Stromal cell of bone marrow (primary cell): ENCODE measurements at regions not wholly inside any gene's neighbourhood (a gene's known extent, or its start where the extent isn't known, plus 50 kb on each side); places are given as distances from the start of the nearest gene placed in this dataset.
"Not testable (repeated sequence)": the region's sequence is repeated elsewhere in the genome, so short reads cannot be mapped to it uniquely, and the experiment has no call there.

Source experiments
- DNase-seq: peaks from one replicate; pipeline ENCODE4 v3.0.0-alpha.2; 2012; ENCODE audit warnings: low read depth

DNA sequence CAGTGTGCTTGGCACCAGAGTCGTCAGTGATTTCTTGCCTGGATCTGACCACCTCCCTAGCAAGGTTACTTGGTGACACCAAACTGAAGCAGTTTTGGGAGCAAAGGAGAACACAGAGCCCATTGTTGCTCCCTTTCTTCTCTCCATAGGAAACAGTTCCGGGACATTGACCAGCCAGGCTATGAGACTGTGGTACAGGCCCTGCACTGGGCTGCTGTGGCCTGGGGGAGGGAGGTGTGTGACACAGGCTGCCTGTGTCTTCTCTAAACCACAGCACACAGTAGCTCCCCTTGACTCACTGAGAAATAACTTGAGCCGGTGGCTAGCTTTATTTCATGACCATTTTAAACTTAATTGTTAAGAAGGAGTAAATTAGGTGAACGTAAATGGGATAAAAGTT, 214.8 kb upstream of the UBL3 start:
- no peak for DNase-seq

DNA sequence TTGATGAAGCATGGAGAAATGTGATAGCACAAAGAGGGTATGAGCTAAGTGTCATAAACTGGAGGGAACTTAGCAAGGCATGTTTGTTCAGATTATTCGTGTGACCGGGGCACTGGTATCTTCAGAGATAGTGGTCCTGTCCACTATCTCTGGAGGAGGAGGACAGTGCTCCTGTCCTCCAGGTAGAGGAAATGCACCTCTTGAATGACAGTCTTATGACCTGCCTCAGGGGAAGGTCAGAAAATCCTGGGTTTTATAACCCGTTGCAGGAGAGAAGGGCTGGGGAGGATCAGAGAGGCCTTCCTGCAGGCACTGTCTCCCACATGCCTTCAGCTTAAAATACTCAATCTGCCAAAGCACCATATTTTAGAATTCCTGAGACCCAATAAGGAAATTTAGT, 213.5 kb upstream of the UBL3 start:
- DNase-seq = no peak

DNA sequence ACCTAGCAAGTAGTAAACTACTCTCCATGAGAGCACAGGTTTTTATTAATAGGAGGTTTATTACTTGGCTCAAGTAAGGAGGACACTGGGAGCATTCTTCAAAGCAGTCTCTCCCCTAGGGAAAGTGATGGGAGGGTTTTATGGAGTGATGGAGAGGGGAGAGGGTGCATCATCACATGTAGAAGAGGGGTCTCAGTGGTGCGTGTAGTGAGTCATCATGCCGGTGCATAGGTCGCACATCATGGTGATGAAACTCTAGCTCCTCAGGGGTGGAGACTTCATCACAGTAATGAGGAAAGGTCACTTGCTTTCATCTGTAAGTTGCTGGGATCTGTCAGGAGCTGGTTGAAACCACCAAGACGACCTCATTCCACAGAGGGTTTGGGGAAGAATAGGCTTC, 210.8 kb upstream of the UBL3 start:
- DNase-seq = no peak

DNA sequence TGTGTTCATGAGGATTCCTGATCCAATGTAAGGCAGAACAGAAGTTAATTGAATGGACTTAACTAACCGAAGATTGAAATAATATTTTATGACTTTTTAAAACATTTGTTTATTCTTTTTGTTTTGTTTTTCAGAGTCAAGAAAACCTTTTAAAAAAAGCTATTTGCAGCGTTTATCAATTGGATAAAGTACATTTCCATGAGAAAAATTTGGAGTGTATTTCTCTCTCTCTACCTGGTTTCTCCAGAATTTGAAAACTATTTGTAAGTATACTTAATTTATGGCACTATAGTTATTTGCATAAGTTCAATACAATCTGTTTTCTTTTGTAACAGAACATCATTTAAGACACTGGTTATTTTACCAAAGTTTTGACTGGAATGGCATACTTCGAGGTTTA, 208.0 kb upstream of the UBL3 start:
- DNase-seq = no peak

DNA sequence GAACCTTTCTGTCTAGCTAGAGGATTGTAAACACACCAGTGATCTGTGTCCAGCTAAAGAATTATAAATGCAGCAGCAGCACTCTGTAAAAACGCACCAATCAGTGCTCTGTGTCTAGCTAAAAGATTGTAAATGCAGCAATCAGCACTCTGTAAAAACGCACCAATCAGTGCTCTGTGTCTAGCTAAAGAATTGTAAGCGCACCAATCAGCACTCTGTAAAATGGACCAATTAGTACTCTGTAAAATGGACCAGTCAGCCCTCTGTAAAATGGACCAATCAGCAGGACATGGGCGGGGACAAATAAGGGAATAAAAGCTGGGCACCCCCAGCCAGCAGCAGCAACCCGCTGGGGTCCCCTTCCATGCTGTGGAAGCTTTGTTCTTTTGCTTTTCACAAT, 204.1 kb upstream of the UBL3 start:
- not testable (repeated sequence) for DNase-seq

DNA sequence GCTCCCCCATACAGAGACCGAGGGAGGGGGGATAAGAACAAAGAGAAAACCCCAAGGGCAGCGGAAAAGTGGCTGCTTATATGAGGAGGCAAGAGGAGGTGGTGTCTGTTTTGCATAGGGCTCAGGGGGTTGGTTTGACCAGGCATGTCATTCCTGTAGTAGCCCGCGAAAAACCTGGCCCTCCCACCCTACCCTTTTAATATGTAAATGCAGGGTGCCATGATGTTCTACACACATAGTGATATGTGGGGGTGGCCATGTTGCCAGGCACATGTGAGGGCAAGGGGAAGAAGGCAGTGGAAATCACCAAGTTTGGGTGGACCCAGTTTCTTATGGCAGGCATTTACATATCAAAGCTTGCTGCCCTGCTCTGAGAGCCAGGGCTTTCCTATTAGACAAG, 203.5 kb upstream of the UBL3 start:
- no peak for DNase-seq

DNA sequence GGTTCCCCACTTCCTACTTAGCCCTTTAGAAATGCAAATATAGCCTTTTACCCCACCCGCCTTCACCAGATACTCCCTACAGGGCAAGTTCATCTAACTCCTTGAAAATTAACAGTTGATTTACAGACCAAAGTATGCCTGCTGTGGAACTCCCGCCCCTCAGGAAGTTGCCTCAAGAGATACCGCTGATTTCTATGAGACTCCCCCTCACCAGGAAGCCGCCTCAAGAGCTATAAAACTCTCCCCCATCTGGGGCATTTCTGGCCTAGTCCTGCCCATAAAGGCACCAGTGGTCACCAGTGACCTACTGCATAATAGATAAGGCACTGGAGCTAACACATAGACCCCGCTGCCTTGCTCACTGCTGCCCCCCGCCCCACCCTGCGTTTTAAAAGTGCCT, 201.7 kb upstream of the UBL3 start:
- no peak for DNase-seq

DNA sequence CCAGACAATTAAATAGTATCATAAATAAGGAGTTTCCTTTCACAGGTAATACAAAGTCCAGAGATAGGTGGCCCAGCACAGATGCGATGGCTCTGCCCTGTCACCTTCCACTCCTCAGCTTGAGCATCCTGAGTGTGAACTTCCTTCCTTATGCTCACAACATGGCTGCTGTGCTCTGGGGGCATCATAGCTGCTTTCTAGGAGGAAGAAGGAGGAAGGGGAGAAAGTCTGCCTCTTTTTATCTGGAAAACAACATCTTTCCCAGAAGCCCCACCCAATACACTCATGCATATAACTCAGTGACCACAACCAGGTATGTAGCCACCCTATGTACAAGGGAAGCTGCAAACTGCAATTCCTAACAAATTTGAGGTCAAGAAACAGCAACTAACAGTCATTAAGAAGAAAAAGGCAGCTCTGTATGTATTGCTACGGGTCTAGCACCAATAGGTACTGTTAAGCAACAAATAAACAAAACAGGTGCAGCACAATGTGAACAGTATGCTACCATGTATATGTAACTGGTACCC, 201.2 kb upstream of the UBL3 start:
- DNase-seq = no peak

DNA sequence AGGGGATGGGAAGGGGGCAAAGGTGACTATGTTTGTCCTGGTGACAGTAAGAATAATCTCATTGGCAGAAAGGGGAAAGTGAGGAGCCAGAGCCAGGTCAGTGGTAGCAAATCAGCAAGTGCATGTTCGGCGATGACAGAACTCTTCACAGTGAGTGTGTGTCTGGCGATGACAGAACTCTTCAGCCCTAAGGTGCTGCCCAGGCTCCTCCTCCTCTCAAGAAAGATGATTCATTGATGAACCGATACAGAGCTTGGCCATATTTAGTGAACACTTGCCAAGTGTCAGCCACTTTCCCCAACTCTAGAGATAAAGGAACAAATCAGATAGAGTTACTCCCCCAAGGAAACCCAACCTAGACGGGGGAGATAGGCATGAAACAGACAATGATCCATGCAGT, 199.3 kb upstream of the UBL3 start:
- no peak for DNase-seq

DNA sequence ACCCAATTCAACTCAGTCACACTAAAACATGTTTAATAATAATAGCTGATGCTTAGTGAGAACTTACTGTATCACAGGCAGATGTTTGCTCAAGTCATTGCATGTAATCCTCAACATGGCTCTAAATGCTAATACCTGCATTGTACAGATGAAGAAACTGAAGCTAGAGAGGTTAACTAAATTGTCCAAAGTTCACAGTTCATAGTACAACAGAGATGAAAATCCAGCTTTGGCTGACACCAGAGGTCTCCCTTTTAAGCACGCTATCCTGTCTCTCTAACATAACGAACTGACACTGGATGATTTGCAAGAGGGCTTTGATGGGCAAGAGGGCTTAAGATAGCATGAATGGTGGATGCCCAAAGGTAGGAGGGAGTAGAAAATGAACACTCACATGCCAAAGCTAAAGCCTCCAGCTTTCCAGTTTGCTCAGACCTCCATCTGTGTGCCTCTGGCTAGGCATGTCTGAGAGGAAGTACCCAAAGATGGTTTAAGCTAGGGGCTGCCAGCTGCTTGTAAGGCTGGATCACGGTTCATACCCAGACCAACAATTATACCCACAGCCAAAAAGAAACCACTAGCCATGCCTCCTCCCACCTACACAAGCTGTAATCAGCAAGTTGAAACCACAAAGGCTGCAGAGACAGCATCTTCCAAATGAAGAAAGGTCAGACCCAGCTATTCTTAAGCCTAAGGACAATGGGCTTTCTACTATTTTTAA, 196.9 kb upstream of the UBL3 start:
- DNase-seq = no peak

DNA sequence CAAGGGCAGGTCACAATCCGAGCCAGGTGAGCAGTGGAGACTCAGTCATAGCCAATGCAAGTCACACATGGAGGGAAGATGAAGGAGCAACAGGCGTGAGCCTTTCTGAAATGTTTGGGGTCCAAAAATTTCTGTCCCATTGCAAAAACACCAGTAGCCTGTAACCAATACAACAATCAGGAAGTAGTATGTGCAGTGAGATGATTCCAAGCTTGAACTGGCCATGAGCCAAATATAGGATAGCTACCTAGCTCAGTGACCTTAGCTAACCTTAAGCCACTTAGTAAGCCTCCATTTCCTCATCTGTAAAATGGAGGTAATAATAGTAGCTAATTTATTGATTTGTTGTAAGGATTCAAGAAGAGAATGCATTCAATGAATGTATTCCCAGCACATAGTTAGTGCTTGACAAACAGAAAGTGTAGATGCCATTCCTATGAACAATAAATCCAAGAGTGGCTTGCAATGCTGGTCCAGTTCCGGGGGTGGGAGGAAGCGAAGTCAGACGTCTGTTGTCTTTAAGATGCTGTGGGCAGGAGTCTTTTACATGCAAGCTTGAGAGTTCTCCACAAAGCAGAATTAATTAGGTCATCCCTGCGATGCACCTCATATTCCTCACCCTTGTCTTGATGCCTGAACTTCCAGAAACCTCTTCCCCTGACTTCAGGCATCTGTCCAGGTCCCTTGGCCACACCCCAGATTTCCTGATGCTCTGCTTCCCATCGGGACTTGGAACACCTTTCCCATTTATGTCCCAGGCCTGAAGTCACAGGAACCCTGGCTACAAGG, 195.7 kb upstream of the UBL3 start:
- DNase-seq = no peak

DNA sequence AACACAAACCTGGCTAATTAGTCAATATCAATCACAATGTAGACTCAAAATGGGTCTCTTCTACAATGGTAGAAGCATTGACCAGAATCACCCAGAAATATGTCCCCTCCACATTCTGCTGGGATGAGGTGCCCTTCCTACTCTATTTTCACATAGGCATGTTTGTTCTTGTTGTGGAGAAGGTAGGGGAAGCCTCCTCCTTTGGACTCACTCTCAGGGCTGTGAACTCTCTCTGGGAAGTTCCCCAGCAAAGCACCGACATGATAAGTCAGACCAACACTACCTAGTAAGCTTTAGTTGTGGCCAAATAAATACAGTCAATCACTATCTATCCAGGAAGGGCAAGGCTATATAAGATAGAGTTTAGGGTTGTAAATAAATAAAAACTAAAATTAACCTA, 194.5 kb upstream of the UBL3 start:
- no peak for DNase-seq

DNA sequence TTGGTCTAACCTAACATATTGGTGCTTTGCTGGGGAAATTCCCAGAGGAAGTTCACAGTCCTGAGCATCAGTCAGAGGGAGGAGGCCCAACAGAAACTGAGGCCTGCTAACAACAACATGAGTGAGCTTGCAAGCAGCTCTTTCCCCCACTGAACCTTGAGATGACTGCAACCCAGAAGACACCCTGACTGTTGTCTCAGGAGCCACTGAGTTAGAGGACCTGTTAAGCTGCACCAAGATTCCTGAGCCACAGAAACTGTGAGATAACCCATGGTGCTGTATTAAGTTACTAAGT, 193.2 kb upstream of the UBL3 start:
- DNase-seq = no peak

DNA sequence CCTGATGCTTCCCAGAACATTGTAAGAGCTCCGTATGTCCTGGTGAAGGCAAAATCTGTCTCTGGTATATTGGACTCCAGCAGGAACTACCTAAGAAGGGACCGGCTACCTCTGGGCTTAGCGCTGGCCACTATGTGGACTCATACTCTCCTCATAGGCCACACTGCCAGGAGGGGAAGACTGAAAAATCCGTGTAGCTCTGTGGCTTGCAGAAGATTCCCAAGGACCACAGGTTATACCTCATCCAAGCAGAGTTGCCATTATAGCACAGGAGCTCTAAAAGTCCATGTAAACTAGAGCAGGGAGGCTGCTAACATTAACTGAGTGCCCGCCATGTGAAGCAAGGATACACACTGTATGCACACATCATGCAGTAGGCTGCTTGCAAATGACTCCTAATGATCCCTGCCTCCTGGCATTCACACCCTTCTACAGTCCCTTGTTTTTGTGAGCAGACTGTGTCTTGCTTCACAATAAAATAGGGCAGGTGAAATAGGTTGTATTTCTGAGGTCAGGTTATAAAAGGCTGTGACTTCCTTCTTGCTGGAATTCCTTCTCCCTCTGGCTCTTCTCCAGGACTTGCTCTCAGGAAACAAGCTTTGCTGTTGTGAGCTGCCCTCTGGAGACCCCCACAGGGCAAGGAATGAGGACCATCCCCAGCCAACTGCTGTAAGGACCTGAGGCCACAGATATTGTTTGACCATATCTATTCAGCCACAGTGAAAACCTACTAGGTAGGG, 192.6 kb upstream of the UBL3 start:
- no peak for DNase-seq

DNA sequence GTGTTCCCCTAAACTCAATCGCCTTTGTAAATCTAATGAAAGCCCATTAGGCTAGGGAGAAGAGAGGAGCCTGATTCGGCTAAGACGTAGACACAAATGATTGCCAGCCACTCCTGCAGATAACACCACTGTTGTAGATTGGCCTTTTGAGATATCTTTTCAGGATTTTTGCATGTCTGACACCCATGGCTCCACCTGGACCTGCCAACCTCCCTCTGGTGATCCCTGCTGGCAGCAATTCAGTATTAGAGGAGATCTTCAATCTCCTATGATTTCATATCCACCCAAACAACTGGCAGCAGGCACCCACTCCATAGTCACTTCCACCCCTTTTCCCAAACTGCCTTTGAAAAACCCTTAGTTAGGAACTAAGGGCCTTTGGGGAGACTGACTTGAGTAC, 191.9 kb upstream of the UBL3 start:
- no peak for DNase-seq

DNA sequence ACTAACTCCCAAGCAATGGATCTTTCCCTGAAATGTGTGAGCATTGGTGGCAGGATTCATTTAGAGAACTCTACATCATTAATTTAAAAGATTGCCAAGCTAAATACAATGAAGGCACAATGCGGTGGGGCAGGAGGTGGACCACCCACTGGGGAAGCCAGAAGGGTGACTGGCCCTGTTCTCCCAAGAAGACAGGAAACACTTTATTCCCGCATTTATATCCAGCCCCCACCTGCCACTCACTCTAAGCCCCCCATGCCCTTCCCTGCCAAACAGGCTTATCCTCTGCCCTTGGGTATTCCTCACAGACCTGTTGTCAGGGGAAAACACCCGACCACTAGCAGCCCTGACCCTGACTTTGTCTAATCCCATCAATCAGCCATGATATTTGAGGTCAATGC, 189.1 kb upstream of the UBL3 start:
- no peak for DNase-seq

DNA sequence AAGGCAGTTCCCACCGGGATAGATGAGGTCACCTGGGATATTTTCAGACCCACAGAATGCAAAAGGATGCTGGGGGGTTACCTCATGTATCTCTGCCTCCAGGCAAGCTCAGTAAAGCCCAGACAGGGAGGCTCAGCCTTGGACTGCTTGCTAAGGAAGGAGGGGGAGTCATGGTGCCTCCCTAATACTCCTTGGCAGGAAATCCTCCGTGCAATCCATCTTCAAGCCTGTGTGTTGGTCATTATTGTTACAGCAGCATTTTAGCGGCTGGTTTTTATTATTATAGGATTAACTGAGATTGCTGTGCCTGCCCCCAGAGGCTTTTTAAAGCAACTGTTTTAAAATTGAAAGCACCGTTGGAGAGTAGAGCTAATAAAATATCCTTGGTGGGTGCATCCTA, 188.5 kb upstream of the UBL3 start:
- DNase-seq = peak; percentile 72

DNA sequence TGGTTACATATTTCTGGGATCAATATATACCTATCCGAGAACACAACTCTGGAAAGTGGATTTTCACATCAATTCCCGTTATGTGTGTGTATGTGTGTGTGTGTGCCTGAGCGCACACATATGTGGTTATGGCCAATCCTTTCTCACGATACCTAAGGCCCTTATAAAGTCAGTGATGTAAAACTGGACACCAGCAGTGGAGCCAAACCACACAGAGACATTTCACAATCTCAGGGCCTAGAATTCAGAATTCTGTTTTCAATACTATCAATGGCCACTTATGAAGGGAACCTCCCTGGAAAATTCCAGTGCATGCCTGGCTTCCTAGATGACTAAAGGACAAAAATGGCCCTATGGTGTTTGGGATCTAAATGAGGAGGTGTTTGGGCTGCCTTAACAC, 187.3 kb upstream of the UBL3 start:
- DNase-seq = peak; percentile 82

DNA sequence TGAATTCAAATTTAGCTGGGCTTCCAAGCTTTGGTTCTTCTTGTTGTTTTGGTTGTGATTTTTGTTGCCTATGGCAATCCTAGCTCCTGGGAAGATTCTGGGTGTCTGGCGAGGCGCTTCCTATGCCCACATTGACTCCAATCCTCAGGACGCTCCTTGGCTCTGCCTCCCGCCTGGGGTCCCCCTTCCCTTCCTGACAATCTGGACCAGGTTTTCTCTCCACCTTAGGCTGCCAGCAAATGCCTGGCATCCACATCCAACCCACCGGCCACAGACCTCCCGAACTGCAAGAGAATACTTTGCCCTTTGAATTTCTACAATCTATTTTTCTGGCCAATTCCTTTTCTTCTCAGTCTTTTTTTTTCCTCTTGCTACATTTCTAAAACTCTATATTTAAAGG, 186.9 kb upstream of the UBL3 start:
- DNase-seq = no peak

DNA sequence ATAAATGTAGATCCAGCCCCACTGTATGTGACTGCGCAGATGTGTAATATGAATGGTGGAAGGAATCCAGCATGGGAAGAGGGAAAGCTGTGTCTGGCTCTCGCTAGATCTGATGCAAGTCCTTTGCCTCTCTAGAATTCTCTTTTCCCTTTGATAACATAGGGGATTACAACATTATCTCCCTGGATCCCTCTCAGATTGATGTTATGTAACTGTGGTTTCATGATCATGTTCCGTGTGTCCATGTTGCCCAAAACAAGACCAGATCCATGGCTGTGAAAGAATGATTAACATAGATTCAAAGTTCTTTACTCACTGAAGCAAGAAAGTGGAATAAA, 184.0 kb upstream of the UBL3 start:
- peak; percentile 76 for DNase-seq

DNA sequence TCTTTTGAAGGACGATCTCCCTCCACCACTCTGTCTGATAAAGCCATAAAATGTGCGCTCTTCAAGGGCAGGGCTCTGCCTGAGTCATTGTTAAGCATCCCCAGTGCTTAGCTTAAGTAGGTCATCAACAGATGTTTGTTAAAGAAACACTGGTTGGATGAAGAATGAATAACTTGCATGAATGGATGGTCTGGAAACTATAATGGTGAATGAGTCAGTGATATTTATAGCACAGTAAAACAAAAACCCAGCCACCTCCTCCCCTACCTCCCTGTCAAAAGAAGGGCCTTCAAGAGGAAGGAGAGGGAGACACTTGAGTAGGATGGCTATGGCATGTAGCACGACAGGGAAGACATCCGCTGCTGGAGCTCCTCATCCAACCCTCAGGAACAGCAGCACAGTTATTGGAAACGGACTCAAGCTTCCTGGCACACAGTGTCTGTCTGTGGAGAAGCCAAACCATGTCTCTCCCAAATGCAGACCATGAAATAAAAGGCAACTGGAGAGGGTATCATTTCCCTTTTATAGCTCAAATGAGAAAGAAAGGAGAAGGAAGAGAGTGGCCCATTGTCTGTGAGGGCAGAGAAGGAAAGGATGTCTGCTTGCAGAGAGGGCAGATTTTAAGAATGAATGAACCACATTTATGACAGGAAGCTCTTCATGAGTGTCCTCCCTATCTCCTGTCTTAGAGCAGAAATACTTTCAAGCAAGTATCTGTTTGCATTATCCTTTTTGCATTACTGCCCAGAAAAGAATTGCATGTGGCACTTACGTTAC, 183.5 kb upstream of the UBL3 start:
- DNase-seq = peak; percentile 91

DNA sequence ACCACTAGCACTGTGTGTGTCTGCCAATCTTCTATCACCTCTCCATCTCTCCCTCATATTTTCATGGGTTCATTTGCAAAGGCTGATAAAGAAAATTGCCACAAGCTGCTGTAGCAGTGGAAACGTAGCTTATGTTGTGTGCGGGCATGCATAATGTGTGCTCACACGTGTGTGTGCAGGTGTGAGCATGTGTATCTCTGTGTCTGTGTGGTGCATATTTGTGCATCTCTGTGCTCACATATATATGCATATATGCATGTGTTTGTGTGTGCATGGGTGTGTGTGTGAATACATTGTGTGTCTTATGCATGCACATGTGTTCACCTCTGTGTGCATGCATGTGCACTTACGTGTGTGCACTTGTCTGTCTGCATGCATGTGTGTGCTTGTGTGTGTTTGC, 181.8 kb upstream of the UBL3 start:
- DNase-seq = no peak

DNA sequence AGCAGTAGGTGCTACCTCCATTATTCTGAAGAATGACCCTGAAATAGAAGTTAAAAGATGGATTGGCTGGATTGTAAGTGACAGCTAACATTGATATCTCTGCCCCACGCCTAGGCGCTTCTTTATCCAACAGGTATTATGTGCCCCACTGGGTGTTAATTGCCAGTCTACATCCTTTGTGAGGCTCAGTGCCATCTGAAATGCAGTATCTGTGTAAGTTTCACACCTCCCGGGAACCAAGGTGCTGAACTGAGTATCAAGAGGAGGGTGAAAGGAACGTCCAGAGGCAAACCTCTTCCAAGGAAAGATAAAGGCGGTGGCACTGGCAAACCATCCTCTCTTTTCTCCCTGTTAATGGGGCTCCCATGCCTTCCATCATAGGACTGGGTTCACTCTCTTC, 181.1 kb upstream of the UBL3 start:
- DNase-seq = no peak
